ENCODE measurements at regions not wholly inside any gene's neighbourhood (a gene's known extent, or its start where the extent isn't known, plus 50 kb on each side); places are given as distances from the start of the nearest gene placed in this dataset.

- H3K9me3 ChIP-seq (ENCODE audit: insufficient read depth, low read length): no peaks in the 10 kb centered on the region
- H3K27me3 ChIP-seq (ENCODE audit: low read length): no peaks in the 10 kb centered on the region
- H4K20me1 ChIP-seq (ENCODE audit: low read depth, low read length): no peaks in the 10 kb centered on the region
- no peaks in the 10 kb centered on the region for H3K9me2 ChIP-seq (replicated peaks; ENCODE audit: insufficient read depth, low read length)
- no peaks in the 10 kb centered on the region for H3F3A ChIP-seq (ENCODE audit: insufficient read depth)
- H3K79me2 ChIP-seq (ENCODE audit: insufficient read depth, low read length): no peaks in the 10 kb centered on the region
- H3K27ac ChIP-seq (ENCODE audit: low read depth, low read length): no peak overlapping the region
- no peak for TF ChIP-seq CTCF (IDR thresholded peaks at IDR 0.05; ENCODE audit: insufficient read depth, low read length, poor library complexity, severe bottlenecking)
- no peak for TF ChIP-seq EZH2phosphoT487 (conservative IDR thresholded peaks at IDR 0.05; ENCODE audit: low read length)
- H3K9ac ChIP-seq (ENCODE audit: low read length): no peak overlapping the region
- no peak overlapping the region for H3K4me3 ChIP-seq (ENCODE audit: insufficient read depth, low read length, poor library complexity, severe bottlenecking)
- no peaks in the 10 kb centered on the region for H3K36me3 ChIP-seq (ENCODE audit: low read length)
- no peak overlapping the region for H2AFZ ChIP-seq (ENCODE audit: low read depth, low read length, severe bottlenecking)
- H3K4me2 ChIP-seq (ENCODE audit: low read depth, low read length, poor library complexity, severe bottlenecking): no peak overlapping the region
Observed at GRCh38 chr17:71164561-71164960, 956.3 kb upstream of the SOX9 start.

GRCh38 chr17:71166311-71166710 lies 954.5 kb upstream of the SOX9 start:
- Histone ChIP-seq H3K27ac (ENCODE audit: low read depth, low read length) (no peak overlapping the region), H3K9me2 (replicated peaks; ENCODE audit: insufficient read depth, low read length) (no peaks in the 10 kb centered on the region), H3K9me3 (ENCODE audit: insufficient read depth, low read length) (no peaks in the 10 kb centered on the region), H3K9ac (ENCODE audit: low read length) (no peak overlapping the region), H4K20me1 (ENCODE audit: low read depth, low read length) (no peaks in the 10 kb centered on the region), H2AFZ (ENCODE audit: low read depth, low read length, severe bottlenecking) (no peak overlapping the region), H3K27me3 (ENCODE audit: low read length) (no peaks in the 10 kb centered on the region), H3K79me2 (ENCODE audit: insufficient read depth, low read length) (no peaks in the 10 kb centered on the region), H3K36me3 (ENCODE audit: low read length) (no peaks in the 10 kb centered on the region), H3K4me2 (ENCODE audit: low read depth, low read length, poor library complexity, severe bottlenecking) (no peak overlapping the region), H3K4me3 (ENCODE audit: insufficient read depth, low read length, poor library complexity, severe bottlenecking) (no peak overlapping the region), H3F3A (ENCODE audit: insufficient read depth) (no peaks in the 10 kb centered on the region)
- TF ChIP-seq CTCF (IDR thresholded peaks at IDR 0.05; ENCODE audit: insufficient read depth, low read length, poor library complexity, severe bottlenecking) (no peak), EZH2phosphoT487 (conservative IDR thresholded peaks at IDR 0.05; ENCODE audit: low read length) (no peak)

GRCh38 chr17:71168053-71168741 lies 952.6 kb upstream of the SOX9 start:
- Histone ChIP-seq H3K4me3 (ENCODE audit: insufficient read depth, low read length, poor library complexity, severe bottlenecking) (no peak overlapping the region), H3K36me3 (ENCODE audit: low read length) (no peaks in the 10 kb centered on the region), H3K9ac (ENCODE audit: low read length) (no peak overlapping the region), H3K9me3 (ENCODE audit: insufficient read depth, low read length) (no peaks in the 10 kb centered on the region), H3F3A (ENCODE audit: insufficient read depth) (no peaks in the 10 kb centered on the region), H3K27me3 (ENCODE audit: low read length) (no peaks in the 10 kb centered on the region), H2AFZ (ENCODE audit: low read depth, low read length, severe bottlenecking) (no peak overlapping the region), H3K27ac (ENCODE audit: low read depth, low read length) (no peak overlapping the region), H3K79me2 (ENCODE audit: insufficient read depth, low read length) (no peaks in the 10 kb centered on the region), H3K4me2 (ENCODE audit: low read depth, low read length, poor library complexity, severe bottlenecking) (no peak overlapping the region), H3K9me2 (replicated peaks; ENCODE audit: insufficient read depth, low read length) (no peaks in the 10 kb centered on the region), H4K20me1 (ENCODE audit: low read depth, low read length) (no peaks in the 10 kb centered on the region)
- TF ChIP-seq EZH2phosphoT487 (conservative IDR thresholded peaks at IDR 0.05; ENCODE audit: low read length) (no peak), CTCF (IDR thresholded peaks at IDR 0.05; ENCODE audit: insufficient read depth, low read length, poor library complexity, severe bottlenecking) (no peak)
